Stimulated activated CD8-positive, alpha-beta memory T cell treated with anti-CD3 and anti-CD28 coated beads, Interleukin-12 subunit alpha, Interleukin-12 subunit beta, amount 100 ng/mL, for 24 hours (primary cell): ENCODE measurements at regions not wholly inside any gene's neighbourhood (a gene's known extent, or its start where the extent isn't known, plus 50 kb on each side); places are given as distances from the start of the nearest gene placed in this dataset.

Experiments used
- DNase-seq: peaks from one replicate; pipeline ENCODE4 v3.0.0-alpha.2; 2020; ENCODE audit errors: extremely low read depth

- DNase-seq, result no peak
These were observed 284.8 kb downstream of the THBS2 start for GRCh38 chr6:168968801-168969200.

DNA sequence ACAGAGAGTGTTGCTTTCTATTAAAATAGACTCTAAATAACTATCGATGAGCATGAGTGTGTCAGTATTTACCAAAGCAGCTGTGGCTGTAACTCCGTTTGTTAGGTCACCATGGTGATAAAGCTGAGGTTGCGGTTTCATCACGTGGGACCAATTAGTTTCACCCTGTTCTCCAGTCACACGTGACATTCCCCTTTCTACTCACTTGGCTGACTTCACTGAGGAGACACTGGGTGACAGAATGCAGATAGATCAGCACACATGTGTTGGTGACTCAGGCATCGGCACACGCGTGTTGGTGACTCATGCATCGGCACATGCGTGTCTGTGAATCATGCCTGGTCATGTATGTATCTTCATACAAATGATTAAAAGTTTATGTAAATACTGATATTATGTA, 285.4 kb downstream of the THBS2 start:
- DNase-seq, result no peak

DNA sequence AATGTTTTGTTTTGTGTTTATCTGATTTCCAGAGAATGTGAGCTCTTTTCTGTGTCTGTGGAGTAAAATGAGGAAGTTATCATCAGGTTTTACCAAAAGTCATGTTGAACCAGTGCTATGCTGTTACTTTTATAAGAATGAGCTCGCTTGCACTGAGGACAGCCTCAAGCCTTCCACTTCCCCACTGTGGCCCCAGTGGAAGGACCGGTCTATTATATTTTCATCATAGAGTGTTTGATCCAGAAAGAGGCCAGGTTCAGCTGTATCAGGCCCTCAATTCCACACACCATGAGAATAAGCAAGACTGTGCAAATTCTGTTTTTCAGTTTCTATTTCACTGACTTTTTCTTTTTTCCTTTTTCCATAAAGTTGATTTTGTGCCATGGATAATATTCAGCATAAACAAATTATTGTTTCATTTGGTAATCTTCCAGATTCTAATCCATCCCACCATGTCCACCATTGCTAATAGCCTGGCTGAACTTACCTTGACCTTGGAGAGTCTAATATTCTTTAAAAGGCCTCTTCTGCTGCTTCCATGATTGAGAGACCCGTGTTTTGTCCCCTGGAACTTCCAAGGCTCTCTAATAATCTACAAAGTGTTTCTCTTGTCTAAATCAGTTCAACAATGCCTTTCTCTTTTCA, 286.2 kb downstream of the THBS2 start:
- DNase-seq, result no peak

- DNase-seq, result no peak
These were observed 289.4 kb downstream of the THBS2 start for GRCh38 chr6:168964138-168964835.

DNA sequence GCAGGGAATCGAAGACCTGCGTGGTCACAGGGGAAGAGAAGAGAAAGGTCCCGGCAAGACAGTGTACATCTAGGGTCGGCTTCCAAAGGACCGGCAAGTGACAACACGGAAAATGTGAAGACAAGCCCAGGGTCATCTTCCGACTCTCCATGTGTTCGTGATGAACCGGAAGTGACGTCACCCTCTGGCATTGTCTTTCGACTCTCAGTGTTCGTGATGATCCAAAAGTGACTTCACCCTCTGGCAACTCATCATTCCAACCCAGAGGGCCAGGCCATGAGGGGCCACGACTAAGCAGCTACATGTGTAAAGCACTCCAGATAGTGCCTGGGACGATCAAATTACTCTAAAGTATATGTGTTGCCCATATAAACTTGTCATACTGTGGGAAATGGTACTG, 290.8 kb downstream of the THBS2 start:
- no peak for DNase-seq

DNA sequence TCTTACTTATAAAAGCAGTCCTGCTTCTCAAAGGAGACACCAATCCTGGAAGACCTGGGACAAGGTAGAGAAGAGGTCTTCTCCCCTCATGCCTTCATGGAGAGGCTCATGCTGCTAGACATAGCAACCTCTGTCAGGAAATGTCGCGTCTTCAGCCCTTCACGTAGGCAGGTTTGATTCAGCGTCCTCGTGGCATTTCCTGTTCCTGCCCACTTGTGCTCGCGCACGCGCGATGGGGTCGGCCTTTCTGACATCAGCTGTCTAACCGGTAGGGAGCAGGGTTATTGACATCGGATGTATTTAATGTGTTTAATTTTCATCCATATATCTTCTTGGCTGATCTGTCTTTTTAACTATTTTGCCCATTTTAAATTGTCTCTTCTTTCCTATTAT, 292.4 kb downstream of the THBS2 start:
- no peak for DNase-seq

- DNase-seq, result no peak
These were observed 292.9 kb downstream of the THBS2 start for GRCh38 chr6:168960551-168961263.

DNA sequence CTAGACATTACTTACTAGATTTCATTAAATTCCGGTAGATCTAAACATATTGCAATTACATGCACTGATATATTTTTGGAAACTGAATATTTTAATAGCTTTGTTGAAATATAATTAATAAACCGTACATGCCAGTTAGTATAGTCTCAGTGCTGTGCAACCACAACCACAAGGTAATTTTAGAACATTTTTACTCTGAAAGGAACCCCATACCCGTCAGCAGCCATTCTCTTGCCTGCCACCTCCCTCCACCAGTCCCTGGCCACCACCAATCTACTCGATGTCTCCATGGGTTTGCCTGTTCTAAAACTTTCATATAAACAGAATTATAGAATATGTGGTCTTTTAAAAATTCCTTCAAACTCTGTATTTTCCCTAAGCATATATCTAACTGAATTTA, 293.9 kb downstream of the THBS2 start:
- DNase-seq, result no peak

DNA sequence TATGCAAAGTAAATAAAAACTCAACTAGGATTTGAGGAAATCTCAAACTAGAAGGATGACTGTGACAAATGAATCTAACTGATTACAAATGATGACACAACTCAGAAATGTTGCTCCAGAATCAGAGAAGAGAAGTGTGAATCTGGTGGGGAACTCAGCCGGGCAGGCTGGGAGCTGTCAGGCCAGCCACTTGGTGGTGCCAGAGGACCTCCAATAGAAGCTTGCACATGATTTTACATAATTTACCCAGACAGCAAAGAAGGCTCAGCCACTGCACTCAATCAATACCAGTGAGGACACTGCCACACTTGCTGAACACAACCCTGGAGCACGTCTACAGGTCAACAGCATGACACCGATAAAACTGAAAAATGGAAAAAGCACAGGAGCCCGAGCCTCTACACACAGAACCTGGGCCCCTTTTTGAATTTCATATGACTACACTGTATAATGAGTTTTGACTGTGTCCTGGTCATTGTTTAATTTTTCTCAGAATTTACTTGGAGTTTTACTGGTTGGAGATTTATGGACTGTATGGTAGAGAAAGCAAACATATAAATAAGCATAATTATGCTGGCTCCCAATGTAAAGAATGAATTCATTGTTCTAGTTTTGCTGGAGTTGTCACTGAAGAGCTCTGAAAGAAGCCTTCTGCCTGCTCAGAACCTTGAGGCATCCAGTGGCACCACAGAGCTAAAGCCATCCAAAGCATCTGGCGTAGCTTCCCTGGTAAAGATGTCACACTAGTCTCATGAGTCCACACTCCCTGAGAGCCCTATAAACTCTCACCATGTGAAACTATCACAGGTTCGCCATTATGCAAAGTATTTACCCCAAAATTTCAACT, 296.5 kb downstream of the THBS2 start:
- DNase-seq, result peak; percentile 9

- no peak for DNase-seq
These were observed 297.4 kb downstream of the THBS2 start for GRCh38 chr6:168956141-168956838.

GRCh38 chr6:168953461-168953860, 300.2 kb downstream of the THBS2 start:
- DNase-seq, result no peak

- no peak for DNase-seq
These were observed 302.4 kb downstream of the THBS2 start for GRCh38 chr6:168951217-168951616.

DNA sequence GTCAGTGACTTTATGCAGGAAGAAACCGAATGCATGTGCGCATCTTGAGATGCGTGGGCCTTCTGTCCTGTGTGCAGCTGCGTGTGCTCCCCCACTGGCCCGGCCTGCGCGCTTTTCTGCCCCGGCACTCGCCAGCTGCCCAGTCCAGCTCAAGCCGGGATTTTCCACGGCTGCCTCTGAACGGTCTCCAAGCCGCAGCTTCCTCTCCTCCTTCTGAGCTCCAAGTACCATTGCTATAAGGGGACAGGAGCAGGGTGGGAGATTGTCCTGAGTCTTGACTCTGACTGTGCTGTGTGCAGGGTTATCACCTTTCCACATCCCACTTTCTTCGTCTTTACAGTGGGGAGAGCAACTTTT, 302.8 kb downstream of the THBS2 start:
- no peak for DNase-seq

- DNase-seq, result no peak
These were observed 303.4 kb downstream of the THBS2 start for GRCh38 chr6:168949981-168950857.

DNA sequence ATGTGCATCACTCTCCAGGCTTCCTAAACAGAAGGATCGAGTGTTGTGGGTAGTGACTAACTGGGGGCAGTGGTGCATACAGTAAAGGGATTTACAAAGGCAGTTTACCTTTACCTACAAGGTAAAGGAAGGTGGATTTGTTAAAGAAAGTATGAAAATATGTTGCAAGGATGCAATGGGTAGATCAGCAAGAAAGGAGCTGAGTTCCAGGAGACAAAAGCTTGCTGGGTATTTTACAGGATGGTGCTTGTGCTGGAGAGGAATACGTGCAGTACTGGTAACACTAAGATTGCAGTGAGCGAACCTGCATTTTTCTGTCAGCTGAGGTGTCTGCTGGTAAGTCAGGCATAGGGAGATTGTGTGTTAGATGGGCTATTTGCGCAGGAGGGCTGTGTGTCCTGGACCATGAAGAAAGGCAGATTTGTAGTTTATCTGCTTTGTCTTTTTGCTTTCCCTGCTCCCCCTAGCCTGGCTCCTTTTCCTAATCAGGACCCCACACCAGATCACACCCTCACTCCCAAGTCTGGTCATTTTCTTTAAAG, 304.6 kb downstream of the THBS2 start:
- DNase-seq, result no peak

- DNase-seq, result no peak
These were observed 305.6 kb downstream of the THBS2 start for GRCh38 chr6:168948002-168948401.

DNA sequence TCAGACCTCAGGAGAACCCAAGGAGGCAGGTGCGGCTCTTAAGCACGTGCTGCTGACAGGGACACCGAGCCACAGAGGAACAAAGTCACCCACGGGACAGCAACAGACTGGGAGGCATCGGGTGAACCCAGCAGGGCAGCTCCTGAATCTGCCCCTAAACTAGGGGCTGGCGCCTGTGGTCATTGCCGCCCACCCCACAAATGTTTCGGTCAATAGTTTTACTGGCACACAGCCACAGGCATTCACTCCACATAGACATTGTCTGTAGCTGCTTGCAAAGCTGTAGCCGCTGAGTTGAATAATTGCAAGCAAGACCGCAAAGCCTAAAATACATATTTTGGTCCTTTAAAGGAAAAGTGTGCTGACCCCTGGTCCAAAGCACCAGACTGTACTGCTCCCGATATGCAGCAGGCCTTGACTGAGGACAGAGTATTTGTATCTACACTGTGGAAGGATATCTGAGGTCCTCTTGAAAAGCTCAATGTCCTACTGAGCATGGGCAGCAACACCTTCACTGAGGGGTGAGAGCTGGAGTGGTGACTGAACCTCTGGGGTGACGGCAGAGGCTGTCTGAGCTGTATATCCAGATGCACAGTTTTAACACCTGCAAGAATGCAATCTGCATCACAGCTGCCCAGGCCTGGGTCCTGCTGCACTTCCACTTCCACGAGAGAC, 310.3 kb downstream of the THBS2 start:
- no peak for DNase-seq

DNA sequence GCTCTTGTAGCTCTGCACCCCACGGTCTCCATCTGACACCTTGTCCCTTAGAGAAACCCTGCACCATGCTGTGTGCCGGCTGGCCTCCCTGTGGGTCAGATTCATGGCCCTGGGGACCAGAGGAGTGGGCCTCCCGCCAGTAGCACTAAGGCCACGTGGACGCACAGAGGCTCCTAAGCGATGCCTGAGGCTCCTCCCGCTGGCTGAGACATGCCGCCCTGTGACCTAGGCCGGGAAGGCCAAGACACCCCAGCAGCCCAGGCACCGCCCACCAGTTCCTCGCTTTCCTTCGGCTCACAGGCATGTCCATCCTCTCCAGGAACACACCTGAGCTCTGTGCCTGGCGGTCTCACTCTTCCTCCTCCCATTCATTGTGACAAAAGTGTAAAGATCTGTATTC, 311.0 kb downstream of the THBS2 start:
- no peak for DNase-seq

DNA sequence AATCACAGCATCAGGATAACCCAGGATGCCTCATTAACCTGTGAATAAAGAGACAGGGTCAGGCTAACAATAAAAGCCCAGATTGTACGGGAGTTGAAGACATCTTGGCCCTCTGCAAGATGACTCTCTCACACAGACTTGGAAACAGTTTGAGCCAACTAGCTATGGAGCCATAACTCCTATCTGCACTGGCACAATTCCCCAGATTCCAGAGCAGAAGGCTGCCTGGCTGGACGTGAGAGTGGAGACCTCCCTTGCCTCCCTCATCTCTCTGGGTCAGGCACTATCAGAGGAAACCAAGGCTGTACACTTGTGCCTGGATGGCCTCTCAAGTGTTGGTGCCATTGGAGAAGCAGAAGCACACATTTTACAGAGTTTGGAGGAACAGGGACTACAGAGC, 312.6 kb downstream of the THBS2 start:
- DNase-seq, result no peak

GRCh38 chr6:168939796-168940195, 313.9 kb downstream of the THBS2 start:
- no peak for DNase-seq
